Lower leg skin (tissue), 4 donors: ENCODE measurements at regions not wholly inside any gene's neighbourhood (a gene's known extent, or its start where the extent isn't known, plus 50 kb on each side); places are given as distances from the start of the nearest gene placed in this dataset.

Experiments
- DNase-seq, 2 donors: peaks; one replicate each; pipeline ENCODE4 v3.0.0-alpha.2; 2019; ENCODE audit warnings: low spot score in 2 of 2
- H3K4me3 ChIP-seq: fragments of 200-600 bp; sonication (generic); 2 replicates; pipeline ENCODE4 v1.5.1; 2017; ENCODE audit warnings: mild to moderate bottlenecking, low read depth; ENCODE audit not compliant: poor library complexity, severe bottlenecking
- POLR2A ChIP-seq, 2 donors: fragments of 450-650 bp; IDR thresholded peaks; one replicate each; pipeline ENCODE4 v1.6.1; 2016 to 2017; ENCODE audit warnings: antibody characterized with exemption in 2 of 2, mild to moderate bottlenecking in 1 of 2, moderate library complexity in 1 of 2
- WGBS, 2 donors: methylation state at CpG; one replicate each; pipeline ENCODE4 v1.1.5; 2018; 5-methylcytosine and 5-hydroxymethylcytosine counted together
- intact Hi-C: fragments of 100-400 bp; cut with DNase I; formaldehyde crosslinking; loops from one replicate; pipeline ENCODE4 v1.15.0; 2023; ENCODE audit warnings: low total_unique reads
- TF ChIP-seq, protein P1 (sequence below), 3 donors: fragments of 450-650 bp; IDR thresholded peaks; one replicate each; pipeline ENCODE4 v1.5.1; 2016; ENCODE audit warnings: antibody characterized with exemption in 3 of 3, mild to moderate bottlenecking in 3 of 3, moderate library complexity in 2 of 3

DNA sequence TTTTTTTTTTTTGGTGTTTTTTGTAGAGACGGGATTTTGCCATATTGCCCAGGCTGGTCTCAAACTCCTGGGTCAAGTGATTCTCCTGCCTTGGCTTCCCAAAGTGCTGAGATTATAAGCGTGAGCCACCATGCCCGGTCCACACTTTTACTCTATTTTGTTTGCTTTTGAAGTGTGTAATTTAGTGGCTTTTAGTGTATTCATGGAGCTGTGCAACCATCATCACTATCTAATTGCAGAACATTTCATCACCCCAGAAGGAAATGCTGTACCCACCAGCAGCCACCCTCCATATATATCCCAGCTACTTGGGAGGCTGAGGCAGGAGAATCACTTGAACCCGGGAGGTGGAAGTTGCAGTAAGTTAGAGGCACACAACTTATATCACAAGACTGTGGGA, 136.9 kb upstream of the ERRFI1 start:
- no peak for TF ChIP-seq POLR2A (IDR thresholded peaks at IDR 0.05)
- TF ChIP-seq, protein P1, sequence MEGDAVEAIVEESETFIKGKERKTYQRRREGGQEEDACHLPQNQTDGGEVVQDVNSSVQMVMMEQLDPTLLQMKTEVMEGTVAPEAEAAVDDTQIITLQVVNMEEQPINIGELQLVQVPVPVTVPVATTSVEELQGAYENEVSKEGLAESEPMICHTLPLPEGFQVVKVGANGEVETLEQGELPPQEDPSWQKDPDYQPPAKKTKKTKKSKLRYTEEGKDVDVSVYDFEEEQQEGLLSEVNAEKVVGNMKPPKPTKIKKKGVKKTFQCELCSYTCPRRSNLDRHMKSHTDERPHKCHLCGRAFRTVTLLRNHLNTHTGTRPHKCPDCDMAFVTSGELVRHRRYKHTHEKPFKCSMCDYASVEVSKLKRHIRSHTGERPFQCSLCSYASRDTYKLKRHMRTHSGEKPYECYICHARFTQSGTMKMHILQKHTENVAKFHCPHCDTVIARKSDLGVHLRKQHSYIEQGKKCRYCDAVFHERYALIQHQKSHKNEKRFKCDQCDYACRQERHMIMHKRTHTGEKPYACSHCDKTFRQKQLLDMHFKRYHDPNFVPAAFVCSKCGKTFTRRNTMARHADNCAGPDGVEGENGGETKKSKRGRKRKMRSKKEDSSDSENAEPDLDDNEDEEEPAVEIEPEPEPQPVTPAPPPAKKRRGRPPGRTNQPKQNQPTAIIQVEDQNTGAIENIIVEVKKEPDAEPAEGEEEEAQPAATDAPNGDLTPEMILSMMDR (IDR thresholded peaks at IDR 0.05) = no peak
- no peak for DNase-seq
- no peak overlapping the region for H3K4me3 ChIP-seq
- intact Hi-C loops = no loop called here
- WGBS, 2 donors = 92 to 97% methylated on average over 4 of the region's 4 CpGs

DNA sequence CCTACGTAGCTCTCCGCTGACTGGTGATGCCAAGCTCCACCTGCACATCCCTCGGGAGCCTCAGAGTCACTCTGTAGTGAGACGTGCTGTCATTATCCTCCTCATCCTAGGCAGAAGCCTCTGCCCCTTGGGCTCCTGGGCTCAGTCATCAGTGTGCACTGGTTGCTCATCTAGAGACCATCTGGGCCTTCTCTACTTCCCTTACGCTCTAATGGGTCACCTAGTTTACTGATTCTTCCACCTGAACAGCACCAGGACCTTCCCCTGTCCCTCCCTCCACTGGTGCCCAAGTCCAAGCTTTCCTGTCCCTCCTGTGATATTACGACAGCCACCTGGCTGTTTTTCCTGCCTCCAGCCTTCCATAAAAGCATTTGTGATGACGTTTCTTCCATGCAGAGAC, 136.1 kb upstream of the ERRFI1 start:
- TF ChIP-seq, protein P1 (IDR thresholded peaks at IDR 0.05) = no peak
- no peak for TF ChIP-seq POLR2A (IDR thresholded peaks at IDR 0.05)
- intact Hi-C loops = no loop called here
- no peak for DNase-seq

GRCh38 chr1:8161546-8162105, 135.5 kb upstream of the ERRFI1 start:
- 71 to 75% methylated on average over 9 of the region's 9 CpGs for WGBS, 2 donors
- H3K4me3 ChIP-seq = no peak overlapping the region
- intact Hi-C loops = no loop called here
- no peak for DNase-seq
- TF ChIP-seq, protein P1 (IDR thresholded peaks at IDR 0.05) = no peak
- no peak for TF ChIP-seq POLR2A (IDR thresholded peaks at IDR 0.05)

More for the DNA sequence above, 136.1 kb upstream of the ERRFI1 start:
- H3K4me3 ChIP-seq = no peak overlapping the region
- 82 to 85% methylated on average over 7 of the region's 7 CpGs for WGBS, 2 donors

DNA sequence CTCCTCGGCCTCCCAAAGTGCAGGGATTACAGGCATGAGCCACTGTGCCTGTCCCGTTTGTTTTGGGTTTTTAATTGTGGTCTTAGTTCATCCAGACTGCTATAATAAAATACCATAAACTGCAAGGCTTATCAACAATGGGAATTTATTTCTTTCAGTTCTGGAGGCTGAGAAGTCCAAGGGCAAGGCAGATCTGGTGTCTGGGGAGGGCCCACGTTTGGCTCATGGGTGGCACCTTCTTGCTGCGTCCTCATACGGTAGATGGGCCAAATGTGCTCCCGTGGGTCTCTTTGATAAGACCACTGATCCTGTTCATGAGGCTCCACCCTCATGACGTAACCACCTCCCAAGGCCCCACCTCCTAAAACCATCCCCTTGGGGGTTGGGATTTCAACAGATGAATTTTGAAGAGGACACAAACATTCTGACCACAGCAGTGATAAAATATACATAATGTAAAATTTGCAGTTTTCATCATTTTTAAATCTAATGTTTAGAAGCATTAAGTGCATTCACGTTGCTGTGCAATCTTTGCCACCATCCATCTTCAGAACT, 133.4 kb upstream of the ERRFI1 start:
- no peak overlapping the region for H3K4me3 ChIP-seq
- WGBS, 2 donors = 86 to 89% methylated on average over 8 of the region's 8 CpGs
- intact Hi-C loops = no loop called here
- TF ChIP-seq POLR2A (IDR thresholded peaks at IDR 0.05) = no peak
- TF ChIP-seq, protein P1 (IDR thresholded peaks at IDR 0.05) = no peak
- DNase-seq = no peak

- no peak for TF ChIP-seq POLR2A (IDR thresholded peaks at IDR 0.05)
- TF ChIP-seq, protein P1 (IDR thresholded peaks at IDR 0.05) = no peak
- H3K4me3 ChIP-seq = no peak overlapping the region
- intact Hi-C loops = no loop called here
- WGBS, 2 donors = 90 to 94% methylated on average over 4 of the region's 4 CpGs
- DNase-seq = no peak
Measured at GRCh38 chr1:8158995-8159394, 132.9 kb upstream of the ERRFI1 start.

GRCh38 chr1:8157765-8158164, 131.7 kb upstream of the ERRFI1 start:
- H3K4me3 ChIP-seq = no peak overlapping the region
- no peak for DNase-seq
- 89 to 93% methylated on average over 2 of the region's 2 CpGs for WGBS, 2 donors
- intact Hi-C loops = no loop called here
- TF ChIP-seq POLR2A (IDR thresholded peaks at IDR 0.05) = no peak
- TF ChIP-seq, protein P1 (IDR thresholded peaks at IDR 0.05) = no peak
